Endodermal cell (in vitro differentiated cells): ENCODE measurements at regions not wholly inside any gene's neighbourhood (a gene's known extent, or its start where the extent isn't known, plus 50 kb on each side); places are given as distances from the start of the nearest gene placed in this dataset.

Experiments
- DNase-seq: peaks from one replicate; pipeline ENCODE4 v3.0.0-alpha.2; 2017
- H3K27ac ChIP-seq: 2 replicates; pipeline ENCODE4 v1.5.1; 2013; ENCODE audit warnings: mild to moderate bottlenecking, low read depth, low read length, moderate library complexity
- H3K27me3 ChIP-seq: 2 replicates; pipeline ENCODE4 v1.6.1; 2013; ENCODE audit warnings: mild to moderate bottlenecking, low read length, moderate library complexity; ENCODE audit not compliant: insufficient read depth, control insufficient read depth, poor library complexity, severe bottlenecking
- H3K36me3 ChIP-seq: 2 replicates; pipeline ENCODE4 v1.7.0; 2013; ENCODE audit warnings: mild to moderate bottlenecking, low read length, moderate library complexity; ENCODE audit not compliant: control insufficient read depth, insufficient read depth
- H3K4me1 ChIP-seq: one replicate; pipeline ENCODE4 v1.7.0; 2013; ENCODE audit warnings: low read length; ENCODE audit not compliant: control insufficient read depth, insufficient read depth
- H3K4me3 ChIP-seq: 2 replicates; pipeline ENCODE4 v1.5.1; 2013; ENCODE audit warnings: mild to moderate bottlenecking, low read length, moderate library complexity
- H3K9ac ChIP-seq: 2 replicates; pipeline ENCODE4 v1.6.1; 2013; ENCODE audit warnings: mild to moderate bottlenecking, low read length, moderate library complexity; ENCODE audit not compliant: poor library complexity, severe bottlenecking; ENCODE audit errors: extremely low read depth
- H3K9me3 ChIP-seq: 2 replicates; pipeline ENCODE4 v1.6.1; 2013; ENCODE audit warnings: mild to moderate bottlenecking, low read length, moderate library complexity; ENCODE audit not compliant: control insufficient read depth
- H3K27ac Mint-ChIP-seq: 2 replicates; pipeline ENCODE4 v1.8.0; 2020; ENCODE audit warnings: mixed read lengths
- H3K27me3 Mint-ChIP-seq: 2 replicates; pipeline ENCODE4 v1.8.0; 2021; ENCODE audit warnings: mild to moderate bottlenecking, mixed read lengths; ENCODE audit not compliant: insufficient read depth
- H3K36me3 Mint-ChIP-seq: 2 replicates; pipeline ENCODE4 v1.8.0; 2020; ENCODE audit warnings: low read depth, mixed read lengths
- H3K4me1 Mint-ChIP-seq: 2 replicates; pipeline ENCODE4 v1.8.0; 2020; ENCODE audit warnings: mixed read lengths
- H3K4me3 Mint-ChIP-seq: 2 replicates; pipeline ENCODE4 v1.8.0; 2020; ENCODE audit warnings: mild to moderate bottlenecking, moderate library complexity, mixed read lengths
- H3K9me3 Mint-ChIP-seq: 2 replicates; pipeline ENCODE4 v1.8.0; 2020; ENCODE audit warnings: mild to moderate bottlenecking, mixed read lengths
- WGBS, 2 experiments: methylation state at CpG; one replicate each; pipeline versions ENCODE4 v1.1.5 to v1.1.7; 2013; ENCODE audit warnings: missing lambda C conversion rate in 2 of 2, mixed read lengths in 1 of 2; ENCODE audit not compliant: insufficient coverage in 1 of 2, insufficient read length in 1 of 2; 5-methylcytosine and 5-hydroxymethylcytosine counted together
- TF ChIP-seq, protein P1 (sequence below): fragments of 200-600 bp; sonication (generic); conservative IDR thresholded peaks from 2 replicates; pipeline ENCODE4 v1.5.0; 2021; ENCODE audit warnings: antibody characterized with exemption, mild to moderate bottlenecking

DNA sequence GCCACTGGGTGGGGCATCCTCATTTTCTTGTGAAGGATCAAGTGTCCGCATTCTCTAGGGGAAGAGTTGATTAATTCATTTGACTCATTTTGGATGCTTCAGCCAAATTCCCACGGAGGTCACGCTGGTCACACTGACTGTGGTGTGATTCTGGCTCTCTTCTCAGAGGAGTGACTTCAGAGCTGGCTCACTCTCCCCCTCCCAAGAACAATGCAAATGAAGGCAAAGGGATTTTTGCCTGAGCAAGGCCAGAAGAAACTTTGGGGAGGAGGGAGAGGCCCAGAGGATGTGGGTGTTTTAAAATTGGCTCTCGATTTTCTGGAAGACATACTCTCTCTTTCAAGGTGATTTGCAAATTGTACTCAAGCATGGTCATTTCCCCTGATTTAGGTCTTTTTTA lies 51.1 kb upstream of the LMO2 start:
- Mint-ChIP-seq H3K4me1 (peaks cover 9% of the 10 kb centered on the region), H3K27me3 (no peaks in the 10 kb centered on the region), H3K4me3 (no peak overlapping the region), H3K36me3 (no peaks in the 10 kb centered on the region), H3K27ac (no peak overlapping the region), H3K9me3 (no peaks in the 10 kb centered on the region)
- Histone ChIP-seq H3K4me1 (no peaks in the 10 kb centered on the region), H3K36me3 (no peaks in the 10 kb centered on the region), H3K9me3 (no peaks in the 10 kb centered on the region), H3K9ac (no peak overlapping the region), H3K27me3 (no peaks in the 10 kb centered on the region), H3K4me3 (no peak overlapping the region), H3K27ac (no peak overlapping the region)
- 64 to 75% methylated on average over 4 of the region's 4 CpGs for WGBS, 2 experiments
- DNase-seq: no peak
- TF ChIP-seq, protein P1, sequence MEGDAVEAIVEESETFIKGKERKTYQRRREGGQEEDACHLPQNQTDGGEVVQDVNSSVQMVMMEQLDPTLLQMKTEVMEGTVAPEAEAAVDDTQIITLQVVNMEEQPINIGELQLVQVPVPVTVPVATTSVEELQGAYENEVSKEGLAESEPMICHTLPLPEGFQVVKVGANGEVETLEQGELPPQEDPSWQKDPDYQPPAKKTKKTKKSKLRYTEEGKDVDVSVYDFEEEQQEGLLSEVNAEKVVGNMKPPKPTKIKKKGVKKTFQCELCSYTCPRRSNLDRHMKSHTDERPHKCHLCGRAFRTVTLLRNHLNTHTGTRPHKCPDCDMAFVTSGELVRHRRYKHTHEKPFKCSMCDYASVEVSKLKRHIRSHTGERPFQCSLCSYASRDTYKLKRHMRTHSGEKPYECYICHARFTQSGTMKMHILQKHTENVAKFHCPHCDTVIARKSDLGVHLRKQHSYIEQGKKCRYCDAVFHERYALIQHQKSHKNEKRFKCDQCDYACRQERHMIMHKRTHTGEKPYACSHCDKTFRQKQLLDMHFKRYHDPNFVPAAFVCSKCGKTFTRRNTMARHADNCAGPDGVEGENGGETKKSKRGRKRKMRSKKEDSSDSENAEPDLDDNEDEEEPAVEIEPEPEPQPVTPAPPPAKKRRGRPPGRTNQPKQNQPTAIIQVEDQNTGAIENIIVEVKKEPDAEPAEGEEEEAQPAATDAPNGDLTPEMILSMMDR: no peak

DNA sequence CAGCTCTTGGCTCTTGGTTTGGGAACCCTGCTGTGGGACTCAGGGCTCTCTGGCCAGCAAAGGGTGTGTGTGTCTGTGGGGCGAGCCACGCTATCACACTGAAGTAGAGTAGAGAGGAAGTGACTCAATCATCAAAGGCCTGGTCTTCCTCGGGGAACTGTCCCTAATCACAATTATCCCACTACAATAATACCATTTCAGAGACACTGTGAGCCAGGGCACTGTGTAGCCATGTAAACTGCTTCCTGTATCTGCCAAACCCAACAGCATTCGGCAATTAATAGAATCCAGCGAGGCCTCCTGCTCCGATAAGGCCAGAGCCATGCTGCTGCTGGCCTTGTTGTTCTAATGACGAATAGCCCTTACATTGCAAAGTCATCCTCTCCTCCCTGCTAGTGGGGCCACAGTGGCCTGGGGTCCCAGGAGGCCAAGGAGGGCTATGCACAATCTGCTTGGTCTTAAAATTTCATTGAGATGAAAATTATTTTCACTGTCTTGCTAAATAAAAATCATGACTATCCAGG lies 49.8 kb upstream of the LMO2 start:
- no peak overlapping the region for H3K4me3 Mint-ChIP-seq
- TF ChIP-seq, protein P1: no peak
- H3K36me3 Mint-ChIP-seq: no peaks in the 10 kb centered on the region
- peaks cover 6% of the 10 kb centered on the region for H3K4me1 ChIP-seq
- H3K4me1 Mint-ChIP-seq: peaks cover 21% of the 10 kb centered on the region
- H3K36me3 ChIP-seq: no peaks in the 10 kb centered on the region
- WGBS, 2 experiments: 95% methylated on average over 5 of the region's 7 CpGs; no CpG with 5 or more reads in 1 of the 2 experiments
- DNase-seq: no peak
- H3K4me3 ChIP-seq: no peak overlapping the region
- H3K9me3 Mint-ChIP-seq: no peaks in the 10 kb centered on the region
- no peaks in the 10 kb centered on the region for H3K27me3 Mint-ChIP-seq
- H3K9ac ChIP-seq: no peak overlapping the region
- no peak overlapping the region for H3K27ac ChIP-seq
- H3K9me3 ChIP-seq: no peaks in the 10 kb centered on the region
- H3K27ac Mint-ChIP-seq: peak overlapping the region; percentile 84
- H3K27me3 ChIP-seq: no peaks in the 10 kb centered on the region
